Neural cell (in vitro differentiated cells): ENCODE measurements at regions not wholly inside any gene's neighbourhood (a gene's known extent, or its start where the extent isn't known, plus 50 kb on each side); places are given as distances from the start of the nearest gene placed in this dataset.

Experiments
- H2AFZ ChIP-seq: fragments of 200-600, 300-800 bp; sonication (generic), shearing (Covaris generic); 2 replicates; pipeline ENCODE4 v1.6.0; 2014; ENCODE audit warnings: low read depth, mild to moderate bottlenecking, antibody characterized with exemption, low read length, moderate library complexity
- H3F3A ChIP-seq: fragments of 200-600 bp; shearing (Covaris generic); 2 replicates; pipeline ENCODE4 v1.6.1; 2016; ENCODE audit warnings: mild to moderate bottlenecking, moderate library complexity, mixed read lengths, antibody characterized with exemption, low read length; ENCODE audit not compliant: insufficient read depth, poor library complexity, severe bottlenecking
- H3K27ac ChIP-seq: fragments of 200-600, 300-800 bp; sonication (generic), shearing (Covaris generic); 2 replicates; pipeline ENCODE4 v1.5.1; 2014; ENCODE audit warnings: mild to moderate bottlenecking, low read length, moderate library complexity
- H3K27me3 ChIP-seq: fragments of 300-800, 200-600 bp; sonication (generic), shearing (Covaris generic); 2 replicates; pipeline ENCODE4 v1.6.0; 2014; ENCODE audit warnings: mild to moderate bottlenecking, low read depth, low read length, moderate library complexity; ENCODE audit not compliant: insufficient read depth
- H3K36me3 ChIP-seq: fragments of 300-800, 200-600 bp; sonication (generic), shearing (Covaris generic); 2 replicates; pipeline ENCODE4 v1.5.1; 2014; ENCODE audit warnings: mild to moderate bottlenecking, antibody characterized with exemption, low read length, moderate library complexity; ENCODE audit not compliant: insufficient read depth
- H3K4me2 ChIP-seq: fragments of 300-800, 200-600 bp; sonication (generic), shearing (Covaris generic); 2 replicates; pipeline ENCODE4 v1.6.0; 2014; ENCODE audit warnings: mild to moderate bottlenecking, low read length
- H3K4me3 ChIP-seq: fragments of 300-800, 200-600 bp; sonication (generic), shearing (Covaris generic); 2 replicates; pipeline ENCODE4 v1.5.1; 2014; ENCODE audit warnings: mild to moderate bottlenecking, low read length, moderate library complexity
- H3K79me2 ChIP-seq: fragments of 200-600 bp; shearing (Covaris generic); replicated peaks from 2 replicates; pipeline ENCODE4 v1.6.0; 2014; ENCODE audit warnings: mild to moderate bottlenecking, low read length, moderate library complexity; ENCODE audit not compliant: insufficient read depth
- H3K9ac ChIP-seq: fragments of 300-800, 200-600 bp; sonication (generic), shearing (Covaris generic); 2 replicates; pipeline ENCODE4 v1.6.1; 2016; ENCODE audit warnings: mild to moderate bottlenecking, low read length, mixed read lengths
- H3K9me2 ChIP-seq: fragments of 200-600 bp; shearing (Covaris generic); 2 replicates; pipeline ENCODE4 v1.6.1; 2016; ENCODE audit warnings: mild to moderate bottlenecking, low read length, mixed read lengths; ENCODE audit not compliant: insufficient read depth
- H3K9me3 ChIP-seq: fragments of 200-600, 300-800 bp; sonication (generic), shearing (Covaris generic); 2 replicates; pipeline ENCODE4 v1.6.1; 2016; ENCODE audit warnings: mild to moderate bottlenecking, mixed run types, low read length, moderate library complexity, mixed read lengths
- H4K20me1 ChIP-seq: fragments of 200-600 bp; shearing (Covaris generic); 2 replicates; pipeline ENCODE4 v1.6.1; 2016; ENCODE audit warnings: mild to moderate bottlenecking, mixed run types; ENCODE audit not compliant: insufficient read depth
- EP300 ChIP-seq: fragments of 450-650 bp; conservative IDR thresholded peaks from 2 replicates; pipeline ENCODE4 v1.6.1; 2014; ENCODE audit warnings: antibody characterized with exemption, mild to moderate bottlenecking, moderate library complexity; ENCODE audit not compliant: poor library complexity, severe bottlenecking
- EZH2 ChIP-seq: fragments of 200-600, 300-800 bp; shearing (Covaris generic), sonication (generic); IDR thresholded peaks from 2 replicates; pipeline ENCODE4 v1.6.1; 2014; ENCODE audit warnings: antibody characterized with exemption, low read length, borderline replicate concordance, mild to moderate bottlenecking; ENCODE audit not compliant: insufficient read depth, poor library complexity, severe bottlenecking
- MXI1 ChIP-seq: fragments of 450-650 bp; conservative IDR thresholded peaks from 2 replicates; pipeline ENCODE4 v1.6.1; 2014; ENCODE audit warnings: antibody characterized with exemption, mild to moderate bottlenecking; ENCODE audit not compliant: poor library complexity, severe bottlenecking
- POLR2AphosphoS5 ChIP-seq: IDR thresholded peaks from 2 replicates; pipeline ENCODE4 v1.6.1; 2012
- RAD21 ChIP-seq: fragments of 450-650 bp; conservative IDR thresholded peaks from 2 replicates; pipeline ENCODE4 v1.6.1; 2014; ENCODE audit warnings: antibody characterized with exemption, mild to moderate bottlenecking, moderate library complexity
- SMC3 ChIP-seq: fragments of 450-650 bp; conservative IDR thresholded peaks from 2 replicates; pipeline ENCODE4 v1.6.1; 2014; ENCODE audit warnings: antibody characterized with exemption, mild to moderate bottlenecking, moderate library complexity; ENCODE audit not compliant: poor library complexity
- TAF1 ChIP-seq: IDR thresholded peaks from 2 replicates; pipeline ENCODE4 v1.6.1; 2012; ENCODE audit warnings: low read depth
- TF ChIP-seq, protein P1 (sequence below): fragments of 450-650 bp; IDR thresholded peaks from 2 replicates; pipeline ENCODE4 v1.5.1; 2014; ENCODE audit warnings: antibody characterized with exemption, mild to moderate bottlenecking, moderate library complexity; ENCODE audit not compliant: poor library complexity, severe bottlenecking
- TF ChIP-seq, protein P2 (sequence below): IDR thresholded peaks from 2 replicates; pipeline ENCODE4 v1.6.1; 2012; ENCODE audit warnings: borderline replicate concordance

DNA sequence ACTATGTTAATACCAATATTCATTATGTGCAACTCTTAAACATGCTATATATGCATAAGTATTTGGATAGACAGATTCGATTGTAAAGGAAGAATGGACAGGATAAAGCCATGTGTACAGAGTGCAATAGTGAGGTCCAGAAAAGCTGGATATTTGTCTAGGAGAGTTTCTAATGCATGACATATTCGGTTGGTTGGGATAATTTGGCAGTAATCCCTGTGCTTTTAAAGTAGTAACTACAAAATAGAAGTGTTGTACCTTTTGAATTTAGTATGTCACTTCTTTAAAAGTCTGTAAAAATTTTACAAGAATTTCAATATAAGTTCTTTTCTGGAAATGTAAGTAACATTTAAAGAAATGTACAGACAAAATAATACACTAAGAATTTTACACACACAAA lies 774.5 kb downstream of the USP25 start:
- no peaks in the 10 kb centered on the region for H3K79me2 ChIP-seq
- TF ChIP-seq POLR2AphosphoS5: no peak
- TF ChIP-seq, protein P1, sequence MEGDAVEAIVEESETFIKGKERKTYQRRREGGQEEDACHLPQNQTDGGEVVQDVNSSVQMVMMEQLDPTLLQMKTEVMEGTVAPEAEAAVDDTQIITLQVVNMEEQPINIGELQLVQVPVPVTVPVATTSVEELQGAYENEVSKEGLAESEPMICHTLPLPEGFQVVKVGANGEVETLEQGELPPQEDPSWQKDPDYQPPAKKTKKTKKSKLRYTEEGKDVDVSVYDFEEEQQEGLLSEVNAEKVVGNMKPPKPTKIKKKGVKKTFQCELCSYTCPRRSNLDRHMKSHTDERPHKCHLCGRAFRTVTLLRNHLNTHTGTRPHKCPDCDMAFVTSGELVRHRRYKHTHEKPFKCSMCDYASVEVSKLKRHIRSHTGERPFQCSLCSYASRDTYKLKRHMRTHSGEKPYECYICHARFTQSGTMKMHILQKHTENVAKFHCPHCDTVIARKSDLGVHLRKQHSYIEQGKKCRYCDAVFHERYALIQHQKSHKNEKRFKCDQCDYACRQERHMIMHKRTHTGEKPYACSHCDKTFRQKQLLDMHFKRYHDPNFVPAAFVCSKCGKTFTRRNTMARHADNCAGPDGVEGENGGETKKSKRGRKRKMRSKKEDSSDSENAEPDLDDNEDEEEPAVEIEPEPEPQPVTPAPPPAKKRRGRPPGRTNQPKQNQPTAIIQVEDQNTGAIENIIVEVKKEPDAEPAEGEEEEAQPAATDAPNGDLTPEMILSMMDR: no peak
- TF ChIP-seq, protein P2, sequence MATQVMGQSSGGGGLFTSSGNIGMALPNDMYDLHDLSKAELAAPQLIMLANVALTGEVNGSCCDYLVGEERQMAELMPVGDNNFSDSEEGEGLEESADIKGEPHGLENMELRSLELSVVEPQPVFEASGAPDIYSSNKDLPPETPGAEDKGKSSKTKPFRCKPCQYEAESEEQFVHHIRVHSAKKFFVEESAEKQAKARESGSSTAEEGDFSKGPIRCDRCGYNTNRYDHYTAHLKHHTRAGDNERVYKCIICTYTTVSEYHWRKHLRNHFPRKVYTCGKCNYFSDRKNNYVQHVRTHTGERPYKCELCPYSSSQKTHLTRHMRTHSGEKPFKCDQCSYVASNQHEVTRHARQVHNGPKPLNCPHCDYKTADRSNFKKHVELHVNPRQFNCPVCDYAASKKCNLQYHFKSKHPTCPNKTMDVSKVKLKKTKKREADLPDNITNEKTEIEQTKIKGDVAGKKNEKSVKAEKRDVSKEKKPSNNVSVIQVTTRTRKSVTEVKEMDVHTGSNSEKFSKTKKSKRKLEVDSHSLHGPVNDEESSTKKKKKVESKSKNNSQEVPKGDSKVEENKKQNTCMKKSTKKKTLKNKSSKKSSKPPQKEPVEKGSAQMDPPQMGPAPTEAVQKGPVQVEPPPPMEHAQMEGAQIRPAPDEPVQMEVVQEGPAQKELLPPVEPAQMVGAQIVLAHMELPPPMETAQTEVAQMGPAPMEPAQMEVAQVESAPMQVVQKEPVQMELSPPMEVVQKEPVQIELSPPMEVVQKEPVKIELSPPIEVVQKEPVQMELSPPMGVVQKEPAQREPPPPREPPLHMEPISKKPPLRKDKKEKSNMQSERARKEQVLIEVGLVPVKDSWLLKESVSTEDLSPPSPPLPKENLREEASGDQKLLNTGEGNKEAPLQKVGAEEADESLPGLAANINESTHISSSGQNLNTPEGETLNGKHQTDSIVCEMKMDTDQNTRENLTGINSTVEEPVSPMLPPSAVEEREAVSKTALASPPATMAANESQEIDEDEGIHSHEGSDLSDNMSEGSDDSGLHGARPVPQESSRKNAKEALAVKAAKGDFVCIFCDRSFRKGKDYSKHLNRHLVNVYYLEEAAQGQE: no peak
- no peak for TF ChIP-seq EP300
- no peak for TF ChIP-seq TAF1
- TF ChIP-seq SMC3: no peak
- TF ChIP-seq RAD21: no peak
- TF ChIP-seq EZH2: no peak
- no peak for TF ChIP-seq MXI1
- no peak overlapping the region for H3K27ac ChIP-seq
- no peak overlapping the region for H3K4me2 ChIP-seq
- H3K36me3 ChIP-seq: no peaks in the 10 kb centered on the region
- H3K4me3 ChIP-seq: no peak overlapping the region
- no peak overlapping the region for H2AFZ ChIP-seq
- H3K9ac ChIP-seq: no peak overlapping the region
- H3F3A ChIP-seq: no peaks in the 10 kb centered on the region
- H4K20me1 ChIP-seq: no peaks in the 10 kb centered on the region
- no peaks in the 10 kb centered on the region for H3K9me3 ChIP-seq
- H3K27me3 ChIP-seq: no peaks in the 10 kb centered on the region
- no peaks in the 10 kb centered on the region for H3K9me2 ChIP-seq

- Histone ChIP-seq H3K4me2 (no peak overlapping the region), H3K4me3 (no peak overlapping the region), H3K9ac (no peak overlapping the region), H3K9me2 (no peaks in the 10 kb centered on the region), H4K20me1 (no peaks in the 10 kb centered on the region), H3K9me3 (no peaks in the 10 kb centered on the region), H3K79me2 (no peaks in the 10 kb centered on the region), H3F3A (no peaks in the 10 kb centered on the region), H3K36me3 (no peaks in the 10 kb centered on the region), H3K27ac (no peak overlapping the region), H3K27me3 (no peaks in the 10 kb centered on the region), H2AFZ (no peak overlapping the region)
- TF ChIP-seq SMC3: no peak
- TF ChIP-seq, protein P1: no peak
- no peak for TF ChIP-seq RAD21
- no peak for TF ChIP-seq EZH2
- no peak for TF ChIP-seq POLR2AphosphoS5
- TF ChIP-seq MXI1: no peak
- TF ChIP-seq, protein P2: no peak
- no peak for TF ChIP-seq TAF1
- no peak for TF ChIP-seq EP300
Measured at GRCh38 chr21:16504766-16505165, 775.0 kb downstream of the USP25 start.
